A172 (cell line): ENCODE measurements at regions not wholly inside any gene's neighbourhood (a gene's known extent, or its start where the extent isn't known, plus 50 kb on each side); places are given as distances from the start of the nearest gene placed in this dataset.
"Not testable (repeated sequence)": the region's sequence is repeated elsewhere in the genome, so short reads cannot be mapped to it uniquely, and the experiment has no call there.

ENCODE experiments used
- DNase-seq: peaks from one replicate; pipeline ENCODE4 v3.0.0-alpha.2; 2015; ENCODE audit warnings: low spot score

- peak; percentile 84 for DNase-seq
Measured at GRCh38 chr9:31304576-31304975, 1079.9 kb upstream of the ACO1 start.

DNA sequence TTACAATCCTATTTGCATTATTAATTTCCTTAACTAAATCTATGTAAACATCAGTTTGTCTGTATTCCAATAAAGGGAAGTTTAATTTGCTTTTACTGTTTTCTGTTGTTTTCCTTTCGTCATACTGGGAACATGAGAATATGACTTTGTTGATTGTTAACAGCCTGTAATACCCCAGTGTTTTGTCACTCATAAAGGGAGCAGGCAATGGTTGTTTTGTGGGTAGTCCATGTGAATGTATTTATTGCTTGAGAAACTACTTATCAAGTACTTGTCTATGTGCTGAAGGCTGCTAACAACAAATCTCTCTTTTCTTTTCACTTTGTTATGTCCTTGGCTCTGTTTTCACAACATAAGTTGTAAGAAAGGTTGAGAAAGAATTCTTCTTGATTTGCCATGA lies 1070.2 kb upstream of the ACO1 start:
- no peak for DNase-seq

DNA sequence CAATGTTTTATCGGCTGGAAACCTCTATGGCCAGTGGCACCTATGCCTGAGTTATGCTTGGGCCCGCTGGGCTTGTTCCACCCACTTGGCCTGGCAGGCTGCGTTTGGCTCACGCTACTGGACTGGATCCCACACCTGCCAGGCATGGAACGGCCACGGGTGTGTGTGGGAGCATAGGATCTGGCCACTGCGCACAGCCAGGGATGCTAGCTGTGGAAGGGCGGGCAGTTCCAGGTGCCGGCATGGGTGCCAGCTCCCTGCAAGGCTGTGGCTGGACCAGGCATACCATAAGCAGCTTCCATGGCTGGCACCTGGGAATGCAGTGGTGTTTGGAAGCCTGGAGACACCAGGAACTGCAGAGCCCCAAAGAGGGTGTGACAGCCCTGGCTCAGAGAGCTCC lies 1063.9 kb upstream of the ACO1 start:
- DNase-seq = no peak

GRCh38 chr9:31321256-31321655 lies 1063.2 kb upstream of the ACO1 start:
- DNase-seq = no peak

GRCh38 chr9:31321686-31322085 lies 1062.8 kb upstream of the ACO1 start:
- DNase-seq = no peak

DNA sequence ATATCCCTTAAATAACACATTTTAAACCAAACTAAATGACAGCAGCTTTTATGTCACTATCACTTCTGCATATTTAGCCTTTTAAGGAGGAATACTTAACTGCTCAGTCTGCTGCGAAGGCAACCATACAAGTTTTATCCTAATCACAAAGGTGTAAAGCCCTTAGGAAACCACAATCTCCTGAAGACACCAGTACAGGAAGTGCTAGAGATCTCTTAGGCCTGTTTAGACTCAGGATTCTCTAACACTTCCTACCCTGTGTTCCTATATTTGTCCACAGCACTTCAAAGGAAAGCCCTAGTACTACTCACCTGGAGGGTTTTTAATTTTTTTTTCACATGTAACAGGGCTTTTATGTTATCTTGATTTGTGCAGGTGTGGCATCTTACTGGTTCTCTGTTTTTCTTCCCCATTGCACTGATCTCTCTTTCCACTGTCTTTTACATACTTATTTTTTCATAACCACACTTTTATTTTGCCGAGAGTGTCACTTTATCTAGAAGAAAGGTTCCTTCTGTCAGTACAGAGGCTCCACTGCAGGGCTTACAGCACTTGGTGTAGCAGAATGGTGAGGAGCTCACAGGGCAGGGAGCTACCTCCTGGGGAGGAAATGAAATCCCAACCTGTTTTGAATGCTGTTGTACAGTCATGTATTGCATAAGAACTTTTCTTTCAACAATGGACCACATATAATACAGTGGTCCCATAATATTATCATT lies 1060.6 kb upstream of the ACO1 start:
- no peak for DNase-seq

- DNase-seq = no peak
Measured at GRCh38 chr9:31325778-31326177, 1058.7 kb upstream of the ACO1 start.

GRCh38 chr9:31326883-31327282 lies 1057.6 kb upstream of the ACO1 start:
- not testable (repeated sequence) for DNase-seq

- DNase-seq = no peak
Measured at GRCh38 chr9:31334837-31335528, 1049.5 kb upstream of the ACO1 start.

- DNase-seq = no peak
Measured at GRCh38 chr9:31335529-31336234, 1048.8 kb upstream of the ACO1 start.

GRCh38 chr9:31336386-31336785 lies 1048.1 kb upstream of the ACO1 start:
- DNase-seq = no peak

DNA sequence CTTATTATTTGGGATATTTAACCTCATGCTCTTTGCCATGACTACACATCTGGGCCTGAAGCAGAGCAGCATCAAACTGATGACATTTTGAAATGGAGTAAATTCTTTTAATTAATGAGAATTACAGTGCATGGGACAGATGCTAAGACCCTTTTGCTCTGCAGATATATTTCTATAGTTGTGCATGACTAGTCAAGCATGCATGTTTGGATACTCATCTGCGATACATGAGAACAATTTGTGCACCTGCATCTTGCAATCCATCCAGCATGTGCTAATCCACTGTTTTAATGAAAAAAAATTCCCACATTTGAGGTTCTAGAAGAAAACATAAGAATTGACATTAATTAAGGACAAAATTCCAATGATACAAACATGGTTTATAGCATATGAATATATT lies 1047.6 kb upstream of the ACO1 start:
- DNase-seq = no peak

GRCh38 chr9:31347082-31347617 lies 1037.3 kb upstream of the ACO1 start:
- peak; percentile 42 for DNase-seq

DNA sequence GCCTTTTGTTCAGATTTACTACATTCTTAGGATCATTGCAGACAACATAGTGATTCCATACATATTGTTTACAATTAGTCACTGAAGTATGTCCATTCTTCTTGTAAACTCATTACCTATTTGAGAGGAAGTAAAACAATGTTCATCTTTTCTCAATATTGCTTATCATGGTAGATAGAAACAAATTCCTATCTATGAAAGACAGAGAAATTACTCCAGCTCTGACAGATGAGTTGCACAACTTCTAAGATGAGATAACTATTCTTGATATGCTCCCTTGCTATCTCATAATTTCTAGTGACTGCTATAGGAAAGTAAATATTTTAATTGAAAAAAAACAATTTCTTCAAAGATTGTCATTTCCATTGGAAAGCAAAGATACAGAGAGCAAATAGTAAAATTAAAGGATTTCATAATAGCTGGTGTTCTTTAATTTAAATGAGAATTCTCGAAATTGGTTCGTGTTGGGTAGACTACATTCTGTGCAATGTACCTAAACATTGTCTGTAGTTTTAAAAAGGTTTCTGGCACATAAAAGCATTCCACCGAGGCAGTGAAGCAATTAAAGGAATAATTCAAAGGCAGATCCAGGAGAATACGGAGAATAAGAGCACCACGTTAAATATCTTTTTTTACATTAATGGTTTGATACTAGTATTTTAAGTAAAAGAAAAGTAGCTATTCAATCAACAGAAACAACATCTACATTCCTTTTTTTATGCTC lies 1029.1 kb upstream of the ACO1 start:
- DNase-seq = no peak

- DNase-seq = no peak
Measured at GRCh38 chr9:31355965-31356364, 1028.5 kb upstream of the ACO1 start.

DNA sequence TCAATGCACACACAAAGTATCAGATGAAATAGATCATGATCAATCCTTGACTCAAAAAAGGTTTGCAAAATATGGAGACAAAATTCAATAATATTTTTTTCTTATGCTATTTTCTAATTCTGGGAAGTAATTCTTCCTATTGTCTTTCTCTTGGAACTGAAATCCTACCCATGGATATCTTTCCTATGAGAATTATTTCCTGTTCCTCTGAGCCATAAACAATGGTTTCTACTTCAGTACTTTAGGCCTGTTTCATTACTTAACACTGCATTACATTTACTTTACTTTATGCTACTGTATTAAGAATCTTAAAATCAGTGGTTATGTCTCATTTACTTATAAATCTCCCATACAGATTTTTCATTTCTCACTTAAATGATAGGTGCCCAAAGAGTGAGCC lies 1025.4 kb upstream of the ACO1 start:
- no peak for DNase-seq

DNA sequence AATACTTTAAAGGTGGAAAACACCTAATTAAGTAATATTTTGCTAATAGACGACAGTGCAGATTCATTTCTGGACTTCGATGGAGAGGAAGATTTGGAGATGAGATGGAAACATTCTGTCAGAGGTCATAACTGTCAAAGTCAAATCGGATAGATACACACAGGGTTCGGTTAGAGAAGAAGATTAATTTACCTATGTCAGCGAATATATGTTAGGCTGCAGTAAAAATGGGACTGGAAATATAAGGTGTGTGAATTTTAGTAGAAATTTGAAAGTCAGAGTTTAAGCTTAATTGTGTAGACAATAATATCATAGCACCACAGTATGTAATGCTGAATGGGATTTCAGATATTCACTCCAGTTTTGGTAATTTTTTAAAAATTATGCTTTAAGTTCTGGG lies 1020.3 kb upstream of the ACO1 start:
- DNase-seq = no peak

DNA sequence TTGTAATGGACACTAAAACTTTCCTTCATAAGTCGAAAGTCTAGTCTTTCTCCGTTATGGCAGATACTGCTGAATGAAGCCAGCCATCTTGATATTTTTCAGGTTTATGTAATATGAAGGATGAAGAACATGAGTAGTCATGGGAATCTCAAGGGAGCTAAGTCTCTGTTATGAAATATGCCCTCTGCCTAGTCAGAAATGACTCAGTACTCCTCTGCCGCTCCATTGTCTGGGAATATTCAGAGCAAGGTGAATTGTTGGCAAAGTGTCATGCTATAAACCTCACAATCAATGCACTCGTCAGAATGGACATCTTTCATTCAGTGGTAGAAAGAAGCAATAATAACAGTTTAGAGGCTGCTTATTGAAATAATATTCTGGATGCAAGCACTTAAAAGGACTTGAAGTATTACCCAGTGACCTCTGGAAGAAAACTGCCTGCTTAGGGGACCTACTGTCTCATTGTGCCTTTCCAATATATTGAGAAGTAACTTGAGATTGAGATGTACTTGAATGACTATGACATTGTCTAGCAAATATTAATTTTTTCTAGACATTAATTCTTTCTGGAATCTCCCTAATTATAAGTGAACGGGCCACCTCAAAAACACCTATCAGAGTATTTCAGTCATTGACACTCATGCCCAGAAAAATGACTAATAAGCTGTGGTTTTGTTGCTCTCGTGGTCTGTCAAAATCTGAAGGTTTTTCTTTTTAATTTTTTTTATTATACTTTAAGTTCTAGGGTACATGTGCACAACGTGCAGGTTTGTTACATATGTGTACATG lies 1011.5 kb upstream of the ACO1 start:
- no peak for DNase-seq

GRCh38 chr9:31377358-31377757 lies 1007.1 kb upstream of the ACO1 start:
- DNase-seq = no peak

DNA sequence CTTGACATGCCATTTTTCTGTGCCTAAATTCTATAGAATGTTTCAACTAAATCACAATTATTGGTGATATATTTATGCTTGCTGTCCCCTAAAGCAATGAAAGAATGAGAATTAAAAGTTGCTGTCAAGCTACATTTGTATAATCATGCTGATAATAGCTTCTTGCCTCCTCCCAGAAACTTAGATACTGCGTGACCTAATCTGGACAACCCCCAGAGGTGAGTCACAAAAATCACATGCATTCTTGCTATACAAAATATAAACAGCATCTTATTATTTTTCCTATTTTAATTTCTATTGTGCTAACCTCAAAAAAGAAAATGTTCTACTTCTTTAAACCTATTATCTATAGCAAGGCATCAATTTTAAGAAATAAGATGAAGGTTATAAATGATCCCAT lies 995.8 kb upstream of the ACO1 start:
- DNase-seq = no peak

GRCh38 chr9:31389075-31389474 lies 995.4 kb upstream of the ACO1 start:
- no peak for DNase-seq
